ENCODE measurements at regions not wholly inside any gene's neighbourhood (a gene's known extent, or its start where the extent isn't known, plus 50 kb on each side); places are given as distances from the start of the nearest gene placed in this dataset.
"Not testable (repeated sequence)": the region's sequence is repeated elsewhere in the genome, so short reads cannot be mapped to it uniquely, and the experiment has no call there.

GRCh38 chr12:82300611-82301010 is 57.6 kb downstream of the CCDC59 start:
- DNase-seq = no peak

GRCh38 chr12:82299319-82300025 is 58.7 kb downstream of the CCDC59 start:
- DNase-seq = no peak

GRCh38 chr12:82290415-82290814 is 67.8 kb downstream of the CCDC59 start:
- DNase-seq = no peak

- DNase-seq = not testable (repeated sequence)
These were observed 76.9 kb downstream of the CCDC59 start for GRCh38 chr12:82281335-82281734.

GRCh38 chr12:82279536-82280058 is 78.6 kb downstream of the CCDC59 start:
- no peak for DNase-seq

GRCh38 chr12:82277582-82277981 is 80.6 kb downstream of the CCDC59 start:
- no peak for DNase-seq

- DNase-seq = no peak
These were observed 115.5 kb downstream of the CCDC59 start for GRCh38 chr12:82242729-82243128.

- no peak for DNase-seq
These were observed 132.3 kb downstream of the CCDC59 start for GRCh38 chr12:82225871-82226270.

GRCh38 chr12:82223426-82223825 is 134.8 kb downstream of the CCDC59 start:
- no peak for DNase-seq

GRCh38 chr12:82216475-82216874 is 141.7 kb downstream of the CCDC59 start:
- DNase-seq = no peak

- DNase-seq = no peak
These were observed 144.4 kb downstream of the CCDC59 start for GRCh38 chr12:82213761-82214160.

GRCh38 chr12:82210882-82211281 is 147.3 kb downstream of the CCDC59 start:
- no peak for DNase-seq

- DNase-seq = no peak
These were observed 148.7 kb downstream of the CCDC59 start for GRCh38 chr12:82209533-82209932.

GRCh38 chr12:82207556-82207955 is 150.6 kb downstream of the CCDC59 start:
- DNase-seq = no peak

GRCh38 chr12:82203086-82203485 is 155.1 kb downstream of the CCDC59 start:
- no peak for DNase-seq

GRCh38 chr12:82187595-82187994 is 170.6 kb downstream of the CCDC59 start:
- no peak for DNase-seq

GRCh38 chr12:82187011-82187410 is 171.2 kb downstream of the CCDC59 start:
- no peak for DNase-seq

GRCh38 chr12:82186282-82186681 is 171.9 kb downstream of the CCDC59 start:
- DNase-seq = no peak

GRCh38 chr12:82184844-82185243 is 173.3 kb downstream of the CCDC59 start:
- no peak for DNase-seq

- no peak for DNase-seq
These were observed 175.5 kb downstream of the CCDC59 start for GRCh38 chr12:82182601-82183190.

- no peak for DNase-seq
These were observed 181.3 kb downstream of the CCDC59 start for GRCh38 chr12:82176761-82177490.

GRCh38 chr12:82176026-82176425 is 182.2 kb downstream of the CCDC59 start:
- DNase-seq = no peak

GRCh38 chr12:82174936-82175335 is 183.3 kb downstream of the CCDC59 start:
- DNase-seq = no peak

- DNase-seq = no peak
These were observed 183.8 kb downstream of the CCDC59 start for GRCh38 chr12:82174383-82174782.
